IMR-90 (cell line): ENCODE measurements at regions not wholly inside any gene's neighbourhood (a gene's known extent, or its start where the extent isn't known, plus 50 kb on each side); places are given as distances from the start of the nearest gene placed in this dataset.

Source experiments
- ATAC-seq: fragments of 200-7000 bp; cut with Tn5 transposase; 2 replicates; pipeline ENCODE4 v1.9.1; 2020; ENCODE audit warnings: low read depth, mild to moderate bottlenecking, moderate library complexity
- BruUV-seq: library from RNA; stranded (reverse); fragments of 400-500 nt; replicated peaks from 2 replicates; lab custom pipeline; 2021; lab: Mats Ljungman, UMichigan
- CTCF ChIA-PET: fragments of 300-600 bp; formaldehyde crosslinking; extraction: SDS; loops from one replicate; lab custom pipeline; 2021; ENCODE audit warnings: antibody characterized with exemption; lab: Yijun Ruan, JAX
- POLR2A ChIA-PET: fragments of 300-600 bp; sonication (Branson Sonifier 250); formaldehyde crosslinking; loops from one replicate; lab custom pipeline; 2022; ENCODE audit warnings: antibody characterized with exemption; ENCODE audit not compliant: unreplicated experiment; lab: Charles Lee
- DNase-seq: peaks from one replicate; pipeline ENCODE4 v3.0.0; 2013
- H2AFZ ChIP-seq: replicated peaks from 2 replicates; pipeline ENCODE3; 2013; ENCODE audit warnings: low read length, mild to moderate bottlenecking; ENCODE audit not compliant: poor library complexity
- H2AK5ac ChIP-seq: 2 replicates; pipeline ENCODE4 v1.6.1; 2013; ENCODE audit warnings: low read depth, low read length, inconsistent platforms
- H2AK9ac ChIP-seq: replicated peaks from 2 replicates; pipeline ENCODE3; 2013; ENCODE audit warnings: mild to moderate bottlenecking, low read depth, low read length, moderate library complexity; ENCODE audit not compliant: poor library complexity
- H2BK120ac ChIP-seq: 2 replicates; pipeline ENCODE4 v1.6.1; 2013; ENCODE audit warnings: low read depth, low read length, inconsistent platforms
- H2BK15ac ChIP-seq: 3 replicates; pipeline ENCODE4 v1.6.1; 2013; ENCODE audit warnings: low read depth, low read length, inconsistent platforms
- H2BK20ac ChIP-seq: 2 replicates; pipeline ENCODE4 v1.6.1; 2013; ENCODE audit warnings: low read depth, mild to moderate bottlenecking, inconsistent platforms, low read length, moderate library complexity
- H2BK5ac ChIP-seq: 2 replicates; pipeline ENCODE4 v1.6.1; 2013; ENCODE audit warnings: mild to moderate bottlenecking, low read depth, low read length, inconsistent platforms; ENCODE audit not compliant: poor library complexity, severe bottlenecking
- H3K14ac ChIP-seq: replicated peaks from 2 replicates; pipeline ENCODE4 v1.6.1; 2013; ENCODE audit warnings: low read depth, low read length, inconsistent platforms
- H3K18ac ChIP-seq: 2 replicates; pipeline ENCODE4 v1.6.1; 2013; ENCODE audit warnings: low read depth, low read length, control low read depth
- H3K23ac ChIP-seq: 2 replicates; pipeline ENCODE4 v1.6.1; 2013; ENCODE audit warnings: low read depth, low read length, inconsistent platforms
- H3K27ac ChIP-seq: 2 replicates; pipeline ENCODE4 v1.5.1; 2013; ENCODE audit warnings: mild to moderate bottlenecking, control low read depth, low read length; ENCODE audit not compliant: insufficient read depth
- H3K27me3 ChIP-seq: 2 replicates; pipeline ENCODE4 v1.6.1; 2013; ENCODE audit warnings: low read length; ENCODE audit not compliant: control insufficient read depth, insufficient read depth
- H3K36me3 ChIP-seq: 2 replicates; pipeline ENCODE4 v1.6.1; 2013; ENCODE audit warnings: low read length, mixed read lengths; ENCODE audit not compliant: control insufficient read depth, insufficient read depth
- H3K4ac ChIP-seq: 2 replicates; pipeline ENCODE4 v1.6.1; 2013; ENCODE audit warnings: low read depth, low read length, inconsistent platforms
- H3K4me1 ChIP-seq: 2 replicates; pipeline ENCODE4 v1.6.1; 2013; ENCODE audit warnings: low read length, mixed read lengths; ENCODE audit not compliant: control insufficient read depth, insufficient read depth
- H3K4me2 ChIP-seq: 2 replicates; pipeline ENCODE4 v1.6.1; 2013; ENCODE audit warnings: low read depth, mild to moderate bottlenecking, control low read depth, low read length, moderate library complexity
- H3K4me3 ChIP-seq: 2 replicates; pipeline ENCODE4 v1.5.1; 2013; ENCODE audit warnings: low read depth, mild to moderate bottlenecking, control low read depth, low read length, moderate library complexity; ENCODE audit not compliant: insufficient read depth
- H3K56ac ChIP-seq: 2 replicates; pipeline ENCODE4 v1.6.1; 2013; ENCODE audit warnings: low read length, inconsistent platforms; ENCODE audit not compliant: insufficient read depth; ENCODE audit errors: extremely low read depth
- H3K79me1 ChIP-seq, 2 experiments: 2 replicates each; pipeline ENCODE4 v1.6.1; 2013; ENCODE audit warnings: low read length in 2 of 2, inconsistent platforms in 1 of 2, low read depth in 1 of 2
- H3K9ac ChIP-seq: 2 replicates; pipeline ENCODE4 v1.6.1; 2013; ENCODE audit warnings: low read depth, low read length, control low read depth
- H3K9me1 ChIP-seq: 2 replicates; pipeline ENCODE4 v1.6.1; 2013; ENCODE audit warnings: low read length, inconsistent platforms; ENCODE audit not compliant: insufficient read depth
- H3K9me3 ChIP-seq: 2 replicates; pipeline ENCODE4 v1.6.1; 2013; ENCODE audit warnings: low read length; ENCODE audit not compliant: control insufficient read depth, insufficient read depth
- H4K20me1 ChIP-seq: 2 replicates; pipeline ENCODE4 v1.6.1; 2013; ENCODE audit warnings: low read length, inconsistent platforms; ENCODE audit not compliant: insufficient read depth
- H4K5ac ChIP-seq: 2 replicates; pipeline ENCODE4 v1.6.1; 2013; ENCODE audit warnings: mild to moderate bottlenecking, low read depth, low read length, control low read depth
- H4K8ac ChIP-seq, 2 experiments: 2 replicates each; pipeline ENCODE4 v1.6.1; 2013; ENCODE audit warnings: low read depth in 2 of 2, low read length in 2 of 2, control low read depth in 1 of 2, inconsistent platforms in 1 of 2
- H4K91ac ChIP-seq: 2 replicates; pipeline ENCODE4 v1.6.1; 2013; ENCODE audit warnings: low read depth, low read length, inconsistent platforms; ENCODE audit not compliant: insufficient read depth
- BHLHE40 ChIP-seq: fragments of 150-350 bp; IDR thresholded peaks from 2 replicates; pipeline ENCODE4 v1.6.1; 2016; ENCODE audit warnings: mild to moderate bottlenecking, low read depth, low read length
- CEBPB ChIP-seq: IDR thresholded peaks from 2 replicates; pipeline ENCODE4 v1.6.1; 2012; ENCODE audit warnings: low read depth, low read length, improper control_type of control experiment
- CHD1 ChIP-seq: IDR thresholded peaks from 2 replicates; pipeline ENCODE4 v1.6.1; 2012; ENCODE audit warnings: low read depth, low read length, improper control_type of control experiment
- CTCF ChIP-seq: conservative IDR thresholded peaks from 2 replicates; pipeline ENCODE4 v1.5.1; 2012; ENCODE audit warnings: mild to moderate bottlenecking, low read depth, low read length, improper control_type of control experiment
- ELK1 ChIP-seq: fragments of 150-350 bp; IDR thresholded peaks from 2 replicates; pipeline ENCODE4 v1.6.1; 2016; ENCODE audit warnings: low read depth, mild to moderate bottlenecking, low read length, moderate library complexity, borderline replicate concordance
- FOS ChIP-seq: fragments of 150-350 bp; IDR thresholded peaks from 2 replicates; pipeline ENCODE4 v1.6.1; 2016; ENCODE audit warnings: low read depth, low read length
- MAFK ChIP-seq: IDR thresholded peaks from 2 replicates; pipeline ENCODE4 v1.6.1; 2012; ENCODE audit warnings: low read depth, low read length, improper control_type of control experiment
- MAZ ChIP-seq: IDR thresholded peaks from 2 replicates; pipeline ENCODE4 v1.6.1; 2012; ENCODE audit warnings: low read depth, mild to moderate bottlenecking, low read length, improper control_type of control experiment, moderate library complexity, borderline replicate concordance
- MXI1 ChIP-seq: IDR thresholded peaks from 2 replicates; pipeline ENCODE4 v1.6.1; 2012; ENCODE audit warnings: low read depth, mild to moderate bottlenecking, low read length, moderate library complexity, borderline replicate concordance
- NFE2L2 ChIP-seq: fragments of 150-350 bp; IDR thresholded peaks from 2 replicates; pipeline ENCODE4 v1.6.1; 2016; ENCODE audit warnings: low read depth, mild to moderate bottlenecking, low read length
- POLR2A ChIP-seq: IDR thresholded peaks from 2 replicates; pipeline ENCODE4 v1.6.1; 2012; ENCODE audit warnings: mild to moderate bottlenecking, low read depth, low read length
- RAD21 ChIP-seq: IDR thresholded peaks from 2 replicates; pipeline ENCODE4 v1.6.1; 2012; ENCODE audit warnings: low read length, improper control_type of control experiment
- RCOR1 ChIP-seq: IDR thresholded peaks from 2 replicates; pipeline ENCODE4 v1.6.1; 2012; ENCODE audit warnings: mild to moderate bottlenecking, low read length, improper control_type of control experiment; ENCODE audit not compliant: insufficient replicate concordance
- RFX5 ChIP-seq: IDR thresholded peaks from 2 replicates; pipeline ENCODE4 v1.8.0; 2012; ENCODE audit warnings: low read depth, mild to moderate bottlenecking, low read length, moderate library complexity
- SMC3 ChIP-seq: fragments of 150-350 bp; IDR thresholded peaks from 2 replicates; pipeline ENCODE4 v1.6.1; 2016; ENCODE audit warnings: low read depth, mild to moderate bottlenecking, antibody characterized with exemption, low read length, moderate library complexity
- USF2 ChIP-seq: fragments of 150-350 bp; IDR thresholded peaks from 2 replicates; pipeline ENCODE4 v1.6.1; 2017; ENCODE audit warnings: mild to moderate bottlenecking, antibody characterized with exemption, low read length, low read depth
- WGBS, 2 experiments: methylation state at CpG; one replicate each; pipeline versions ENCODE4 v1.1.5 to v1.1.7; 2013; ENCODE audit warnings: missing lambda C conversion rate in 2 of 2; ENCODE audit not compliant: insufficient read length in 1 of 2; ENCODE audit errors: extremely low coverage in 2 of 2; 5-methylcytosine and 5-hydroxymethylcytosine counted together
- dilution Hi-C: fragments of 300-500 bp; cut with HindIII; formaldehyde crosslinking; loops from one replicate; pipeline ENCODE4 v1.14.3; 2018; ENCODE audit warnings: low sequenced_read_pairs; ENCODE audit not compliant: unreplicated experiment
- in situ Hi-C: fragments of 300-500 bp; cut with MboI; formaldehyde crosslinking; loops from 3 replicates; pipeline ENCODE4 v1.14.3; 2019; ENCODE audit warnings: low sequenced_read_pairs, inconsistent platforms, mixed read lengths
- intact Hi-C: fragments of 100-400 bp; cut with micrococcal nuclease; formaldehyde crosslinking; loops from 2 replicates; pipeline ENCODE4 v1.10.0; 2022

GRCh38 chr1:96643519-96643918 lies 78.1 kb upstream of the PTBP2 start:
- intact Hi-C loops (loop anchor here (5.0 kb wide), 1 partner anchor 411 kb away; no protein-coding TSS in a partner anchor), dilution Hi-C loops (no loop called here), in situ Hi-C loops (no loop called here)
- H4K8ac ChIP-seq: no peak overlapping the region
- POLR2A ChIA-PET: no interaction called here
- no peak overlapping the region for H4K91ac ChIP-seq
- no peaks in the 10 kb centered on the region for H3K9me3 ChIP-seq
- no peak overlapping the region for H2AFZ ChIP-seq
- no peak overlapping the region for H2BK15ac ChIP-seq
- H2BK120ac ChIP-seq: no peak overlapping the region
- ATAC-seq: no peak
- no peak for DNase-seq
- H3K27ac ChIP-seq: no peak overlapping the region
- WGBS, 2 experiments: no CpG with 5 or more reads among the region's 1 CpG
- no peaks in the 10 kb centered on the region for H4K20me1 ChIP-seq
- no peaks in the 10 kb centered on the region for H3K4me1 ChIP-seq
- H4K5ac ChIP-seq: no peak overlapping the region
- H2BK20ac ChIP-seq: no peak overlapping the region
- H3K36me3 ChIP-seq: no peaks in the 10 kb centered on the region
- no peak overlapping the region for H3K56ac ChIP-seq
- H2BK5ac ChIP-seq: no peak overlapping the region
- H3K9me1 ChIP-seq: no peaks in the 10 kb centered on the region
- no peak overlapping the region for H3K23ac ChIP-seq
- CTCF ChIA-PET: no interaction called here
- H3K79me1 ChIP-seq: no peaks in the 10 kb centered on the region
- H3K9ac ChIP-seq: no peak overlapping the region
- no peak overlapping the region for H3K14ac ChIP-seq
- no peak overlapping the region for H3K4me2 ChIP-seq
- H3K27me3 ChIP-seq: no peaks in the 10 kb centered on the region
- H3K18ac ChIP-seq: no peak overlapping the region
- TF ChIP-seq CEBPB (no peak), NFE2L2 (no peak), POLR2A (no peak), ELK1 (no peak), RCOR1 (no peak), RAD21 (no peak), BHLHE40 (no peak), MAFK (no peak), MXI1 (no peak), RFX5 (no peak), SMC3 (no peak), FOS (no peak), CTCF (no peak), MAZ (no peak), USF2 (no peak), CHD1 (no peak)
- H2AK5ac ChIP-seq: no peak overlapping the region
- no peak overlapping the region for H3K4ac ChIP-seq
- H2AK9ac ChIP-seq: no peak overlapping the region
- no peak overlapping the region for H3K4me3 ChIP-seq
- BruUV-seq: no TSS peak
